ENCODE measurements at regions not wholly inside any gene's neighbourhood (a gene's known extent, or its start where the extent isn't known, plus 50 kb on each side); places are given as distances from the start of the nearest gene placed in this dataset.
"Not testable (repeated sequence)": the region's sequence is repeated elsewhere in the genome, so short reads cannot be mapped to it uniquely, and the experiment has no call there.

GRCh38 chr5:17096952-17097695 is 120.3 kb upstream of the BASP1 start:
- Mint-ChIP-seq H3K4me1 (no peaks in the 10 kb centered on the region), H3K4me3 (no peak overlapping the region), H3K36me3 (ENCODE audit: low read depth) (no peaks in the 10 kb centered on the region), H3K9me3 (no peaks in the 10 kb centered on the region), H3K27me3 (peaks cover 3% of the 10 kb centered on the region), H3K27ac (no peak overlapping the region)
- DNase-seq (no peak), ATAC-seq (ENCODE audit: low read depth) (no peak)
- CTCF ChIA-PET = no interaction called here
- POLR2A ChIA-PET = no interaction called here
- no peak for TF ChIP-seq CTCF (IDR thresholded peaks at IDR 0.05)
- intact Hi-C loops (cut with micrococcal nuclease) = no loop called here

GRCh38 chr5:17099946-17100345 is 117.5 kb upstream of the BASP1 start:
- TF ChIP-seq CTCF (IDR thresholded peaks at IDR 0.05) = no peak
- DNase-seq = no peak
- no peaks in the 10 kb centered on the region for H3K9me3 Mint-ChIP-seq
- CTCF ChIA-PET = no interaction called here
- intact Hi-C loops (cut with micrococcal nuclease) = no loop called here
- H3K4me3 Mint-ChIP-seq = no peak overlapping the region
- H3K36me3 Mint-ChIP-seq (ENCODE audit: low read depth) = no peaks in the 10 kb centered on the region
- no peaks in the 10 kb centered on the region for H3K4me1 Mint-ChIP-seq
- H3K27me3 Mint-ChIP-seq = peaks cover 2% of the 10 kb centered on the region
- ATAC-seq (ENCODE audit: low read depth) = no peak
- no peak overlapping the region for H3K27ac Mint-ChIP-seq
- POLR2A ChIA-PET = no interaction called here

GRCh38 chr5:17103461-17103860 is 114.0 kb upstream of the BASP1 start:
- CTCF ChIA-PET = no interaction called here
- H3K27me3 Mint-ChIP-seq = peaks cover 2% of the 10 kb centered on the region
- DNase-seq (no peak), ATAC-seq (ENCODE audit: low read depth) (no peak)
- no peak overlapping the region for H3K27ac Mint-ChIP-seq
- intact Hi-C loops (cut with micrococcal nuclease) = no loop called here
- H3K36me3 Mint-ChIP-seq (ENCODE audit: low read depth) = no peaks in the 10 kb centered on the region
- TF ChIP-seq CTCF (IDR thresholded peaks at IDR 0.05) = no peak
- POLR2A ChIA-PET = interaction anchor here (0.6 kb wide), 1 partner anchor 73 kb away, joined by 3 read pairs; no protein-coding TSS in a partner anchor
- H3K4me1 Mint-ChIP-seq = no peaks in the 10 kb centered on the region
- no peaks in the 10 kb centered on the region for H3K9me3 Mint-ChIP-seq
- no peak overlapping the region for H3K4me3 Mint-ChIP-seq

- no peak overlapping the region for H3K27ac Mint-ChIP-seq
- TF ChIP-seq CTCF (IDR thresholded peaks at IDR 0.05) = no peak
- ChIA-PET POLR2A (no interaction called here), CTCF (no interaction called here)
- H3K9me3 Mint-ChIP-seq = no peaks in the 10 kb centered on the region
- peaks cover 9% of the 10 kb centered on the region for H3K4me1 Mint-ChIP-seq
- ATAC-seq (ENCODE audit: low read depth) (no peak), DNase-seq (no peak)
- peaks cover 2% of the 10 kb centered on the region for H3K27me3 Mint-ChIP-seq
- intact Hi-C loops (cut with micrococcal nuclease) = no loop called here
- H3K36me3 Mint-ChIP-seq (ENCODE audit: low read depth) = no peaks in the 10 kb centered on the region
- H3K4me3 Mint-ChIP-seq = no peak overlapping the region
Measured at GRCh38 chr5:17105744-17106418, 111.5 kb upstream of the BASP1 start.

- Mint-ChIP-seq H3K4me1 (peaks cover 9% of the 10 kb centered on the region), H3K9me3 (no peaks in the 10 kb centered on the region), H3K4me3 (no peak overlapping the region), H3K27ac (no peak overlapping the region), H3K27me3 (peaks cover 2% of the 10 kb centered on the region), H3K36me3 (ENCODE audit: low read depth) (no peaks in the 10 kb centered on the region)
- DNase-seq (no peak), ATAC-seq (ENCODE audit: low read depth) (no peak)
- ChIA-PET POLR2A (no interaction called here), CTCF (no interaction called here)
- no peak for TF ChIP-seq CTCF (IDR thresholded peaks at IDR 0.05)
- intact Hi-C loops (cut with micrococcal nuclease) = no loop called here
Measured at GRCh38 chr5:17106521-17106920, 110.9 kb upstream of the BASP1 start.

GRCh38 chr5:17112091-17112716 is 105.2 kb upstream of the BASP1 start:
- H3K4me1 Mint-ChIP-seq; H3K9me3 Mint-ChIP-seq; H3K36me3 Mint-ChIP-seq (ENCODE audit: low read depth); intact Hi-C loops (cut with micrococcal nuclease); POLR2A ChIA-PET; H3K27ac Mint-ChIP-seq; DNase-seq; ATAC-seq (ENCODE audit: low read depth); H3K4me3 Mint-ChIP-seq; H3K27me3 Mint-ChIP-seq: not testable (repeated sequence)
- CTCF ChIA-PET = interaction anchor here (1.3 kb wide), 1 partner anchor 21 kb away, joined by 5 read pairs; no protein-coding TSS in a partner anchor
